A673 (cell line): ENCODE measurements at regions not wholly inside any gene's neighbourhood (a gene's known extent, or its start where the extent isn't known, plus 50 kb on each side); places are given as distances from the start of the nearest gene placed in this dataset.

Experiments used
- EZH2 ChIP-seq: fragments of 200-600 bp; sonication (generic); IDR thresholded peaks from 2 replicates; pipeline ENCODE4 v1.6.1; 2017; ENCODE audit warnings: borderline replicate concordance, low read depth, mild to moderate bottlenecking, mixed read lengths, antibody characterized with exemption, low read length; ENCODE audit not compliant: poor library complexity, severe bottlenecking
- TF ChIP-seq, protein P1 (sequence below): fragments of 300-800, 200-600 bp; sonication (generic); conservative IDR thresholded peaks from 2 replicates; pipeline ENCODE4 v1.5.1; 2017; ENCODE audit warnings: low read depth, mild to moderate bottlenecking, antibody characterized with exemption, low read length, moderate library complexity, mixed read lengths

DNA sequence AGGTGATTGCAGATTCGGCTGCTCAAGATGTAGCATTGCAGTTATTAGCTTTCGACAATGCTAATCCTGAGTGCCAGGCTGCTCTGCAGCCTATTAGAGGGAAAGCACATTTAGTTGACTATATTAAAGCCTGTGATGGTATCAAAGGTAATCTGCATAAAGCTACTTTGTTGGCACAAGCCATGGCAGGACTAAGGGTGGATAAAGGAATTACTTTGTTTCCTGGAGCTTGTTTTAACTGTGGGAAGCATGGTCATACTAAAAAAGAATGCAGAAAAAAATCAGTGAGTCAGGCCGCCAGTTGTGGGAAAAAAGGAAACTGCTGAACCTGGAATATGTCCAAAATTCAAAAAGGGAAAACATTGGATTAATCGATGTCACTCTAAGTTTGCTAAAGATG, 154.9 kb upstream of the TECRL start:
- TF ChIP-seq, protein P1, sequence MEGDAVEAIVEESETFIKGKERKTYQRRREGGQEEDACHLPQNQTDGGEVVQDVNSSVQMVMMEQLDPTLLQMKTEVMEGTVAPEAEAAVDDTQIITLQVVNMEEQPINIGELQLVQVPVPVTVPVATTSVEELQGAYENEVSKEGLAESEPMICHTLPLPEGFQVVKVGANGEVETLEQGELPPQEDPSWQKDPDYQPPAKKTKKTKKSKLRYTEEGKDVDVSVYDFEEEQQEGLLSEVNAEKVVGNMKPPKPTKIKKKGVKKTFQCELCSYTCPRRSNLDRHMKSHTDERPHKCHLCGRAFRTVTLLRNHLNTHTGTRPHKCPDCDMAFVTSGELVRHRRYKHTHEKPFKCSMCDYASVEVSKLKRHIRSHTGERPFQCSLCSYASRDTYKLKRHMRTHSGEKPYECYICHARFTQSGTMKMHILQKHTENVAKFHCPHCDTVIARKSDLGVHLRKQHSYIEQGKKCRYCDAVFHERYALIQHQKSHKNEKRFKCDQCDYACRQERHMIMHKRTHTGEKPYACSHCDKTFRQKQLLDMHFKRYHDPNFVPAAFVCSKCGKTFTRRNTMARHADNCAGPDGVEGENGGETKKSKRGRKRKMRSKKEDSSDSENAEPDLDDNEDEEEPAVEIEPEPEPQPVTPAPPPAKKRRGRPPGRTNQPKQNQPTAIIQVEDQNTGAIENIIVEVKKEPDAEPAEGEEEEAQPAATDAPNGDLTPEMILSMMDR = no peak
- TF ChIP-seq EZH2 = no peak
